ENCODE measurements at regions not wholly inside any gene's neighbourhood (a gene's known extent, or its start where the extent isn't known, plus 50 kb on each side); places are given as distances from the start of the nearest gene placed in this dataset.
"Not testable (repeated sequence)": the region's sequence is repeated elsewhere in the genome, so short reads cannot be mapped to it uniquely, and the experiment has no call there.

GRCh38 chr18:64419156-64419555, 270.3 kb upstream of the LINC00305 start:
- DNase-seq (ENCODE audit: low read depth, low spot score) = no peak

GRCh38 chr18:64416990-64417389, 268.1 kb upstream of the LINC00305 start:
- DNase-seq (ENCODE audit: low read depth, low spot score) = no peak

GRCh38 chr18:64415218-64415617, 266.3 kb upstream of the LINC00305 start:
- DNase-seq (ENCODE audit: low read depth, low spot score) = no peak

- no peak for DNase-seq (ENCODE audit: low read depth, low spot score)
Measured at GRCh38 chr18:64410685-64411084, 261.8 kb upstream of the LINC00305 start.

- peak; percentile 48 for DNase-seq (ENCODE audit: low read depth, low spot score)
Measured at GRCh38 chr18:64409511-64409910, 260.6 kb upstream of the LINC00305 start.

- no peak for DNase-seq (ENCODE audit: low read depth, low spot score)
Measured at GRCh38 chr18:64407606-64408005, 258.7 kb upstream of the LINC00305 start.

GRCh38 chr18:64405161-64405560, 256.3 kb upstream of the LINC00305 start:
- no peak for DNase-seq (ENCODE audit: low read depth, low spot score)

GRCh38 chr18:64403784-64404503, 255.1 kb upstream of the LINC00305 start:
- DNase-seq (ENCODE audit: low read depth, low spot score) = no peak

GRCh38 chr18:64402636-64403035, 253.7 kb upstream of the LINC00305 start:
- no peak for DNase-seq (ENCODE audit: low read depth, low spot score)

- no peak for DNase-seq (ENCODE audit: low read depth, low spot score)
Measured at GRCh38 chr18:64401268-64402060, 252.6 kb upstream of the LINC00305 start.

GRCh38 chr18:64399566-64399965, 250.7 kb upstream of the LINC00305 start:
- no peak for DNase-seq (ENCODE audit: low read depth, low spot score)

GRCh38 chr18:64398320-64398719, 249.4 kb upstream of the LINC00305 start:
- DNase-seq (ENCODE audit: low read depth, low spot score) = no peak

- DNase-seq (ENCODE audit: low read depth, low spot score) = no peak
Measured at GRCh38 chr18:64392202-64392601, 243.3 kb upstream of the LINC00305 start.

GRCh38 chr18:64384101-64384500, 235.2 kb upstream of the LINC00305 start:
- no peak for DNase-seq (ENCODE audit: low read depth, low spot score)

- no peak for DNase-seq (ENCODE audit: low read depth, low spot score)
Measured at GRCh38 chr18:64380117-64380516, 231.2 kb upstream of the LINC00305 start.

GRCh38 chr18:64379662-64380061, 230.8 kb upstream of the LINC00305 start:
- no peak for DNase-seq (ENCODE audit: low read depth, low spot score)

- DNase-seq (ENCODE audit: low read depth, low spot score) = no peak
Measured at GRCh38 chr18:64377446-64377845, 228.6 kb upstream of the LINC00305 start.

GRCh38 chr18:64372850-64373249, 224.0 kb upstream of the LINC00305 start:
- no peak for DNase-seq (ENCODE audit: low read depth, low spot score)

- not testable (repeated sequence) for DNase-seq (ENCODE audit: low read depth, low spot score)
Measured at GRCh38 chr18:64369830-64370440, 221.0 kb upstream of the LINC00305 start.

GRCh38 chr18:64365106-64365505, 216.2 kb upstream of the LINC00305 start:
- no peak for DNase-seq (ENCODE audit: low read depth, low spot score)

- no peak for DNase-seq (ENCODE audit: low read depth, low spot score)
Measured at GRCh38 chr18:64337673-64338072, 188.8 kb upstream of the LINC00305 start.

- DNase-seq (ENCODE audit: low read depth, low spot score) = no peak
Measured at GRCh38 chr18:64337018-64337417, 188.1 kb upstream of the LINC00305 start.

GRCh38 chr18:64334748-64335147, 185.9 kb upstream of the LINC00305 start:
- DNase-seq (ENCODE audit: low read depth, low spot score) = no peak
